IPS-15b (cell line): ENCODE measurements at regions not wholly inside any gene's neighbourhood (a gene's known extent, or its start where the extent isn't known, plus 50 kb on each side); places are given as distances from the start of the nearest gene placed in this dataset.

ENCODE experiments used
- H3K27me3 ChIP-seq: one replicate; pipeline ENCODE4 v1.6.1; 2013; ENCODE audit warnings: low read length; ENCODE audit not compliant: control insufficient read depth, insufficient read depth
- H3K36me3 ChIP-seq: one replicate; pipeline ENCODE4 v1.6.1; 2013; ENCODE audit warnings: low read length; ENCODE audit not compliant: control insufficient read depth, insufficient read depth
- H3K4me1 ChIP-seq: one replicate; pipeline ENCODE4 v1.6.1; 2013; ENCODE audit warnings: mild to moderate bottlenecking, low read length; ENCODE audit not compliant: control insufficient read depth, insufficient read depth
- H3K4me3 ChIP-seq: one replicate; pipeline ENCODE4 v1.5.1; 2013; ENCODE audit warnings: low read depth, low read length
- H3K9ac ChIP-seq: one replicate; pipeline ENCODE4 v1.6.1; 2013; ENCODE audit warnings: low read depth, mild to moderate bottlenecking, low read length
- H3K9me3 ChIP-seq: one replicate; pipeline ENCODE4 v1.6.1; 2013; ENCODE audit warnings: mild to moderate bottlenecking, low read length; ENCODE audit not compliant: control insufficient read depth, insufficient read depth

GRCh38 chr14:81633496-81633895, 99.8 kb upstream of the SEL1L start:
- H3K4me1 ChIP-seq, result no peaks in the 10 kb centered on the region
- H3K9ac ChIP-seq, result no peak overlapping the region
- no peaks in the 10 kb centered on the region for H3K36me3 ChIP-seq
- H3K27me3 ChIP-seq, result no peaks in the 10 kb centered on the region
- no peaks in the 10 kb centered on the region for H3K9me3 ChIP-seq
- no peak overlapping the region for H3K4me3 ChIP-seq

- Histone ChIP-seq H3K4me1 (no peaks in the 10 kb centered on the region), H3K27me3 (no peaks in the 10 kb centered on the region), H3K4me3 (no peak overlapping the region), H3K9ac (no peak overlapping the region), H3K36me3 (no peaks in the 10 kb centered on the region), H3K9me3 (no peaks in the 10 kb centered on the region)
Measured at GRCh38 chr14:81637639-81638038, 104.0 kb upstream of the SEL1L start.

GRCh38 chr14:81638656-81639280, 105.1 kb upstream of the SEL1L start:
- Histone ChIP-seq H3K9me3 (no peaks in the 10 kb centered on the region), H3K27me3 (no peaks in the 10 kb centered on the region), H3K4me1 (no peaks in the 10 kb centered on the region), H3K36me3 (no peaks in the 10 kb centered on the region), H3K9ac (no peak overlapping the region), H3K4me3 (no peak overlapping the region)

- H3K9ac ChIP-seq, result no peak overlapping the region
- no peaks in the 10 kb centered on the region for H3K9me3 ChIP-seq
- peaks cover 4% of the 10 kb centered on the region for H3K4me1 ChIP-seq
- no peak overlapping the region for H3K4me3 ChIP-seq
- H3K36me3 ChIP-seq, result no peaks in the 10 kb centered on the region
- H3K27me3 ChIP-seq, result no peaks in the 10 kb centered on the region
Measured at GRCh38 chr14:81653626-81654025, 120.0 kb upstream of the SEL1L start.

GRCh38 chr14:81655423-81656314, 122.0 kb upstream of the SEL1L start:
- Histone ChIP-seq H3K4me3 (no peak overlapping the region), H3K9me3 (no peaks in the 10 kb centered on the region), H3K36me3 (no peaks in the 10 kb centered on the region), H3K27me3 (no peaks in the 10 kb centered on the region), H3K4me1 (peaks cover 7% of the 10 kb centered on the region), H3K9ac (no peak overlapping the region)

GRCh38 chr14:81656811-81657210, 123.2 kb upstream of the SEL1L start:
- Histone ChIP-seq H3K36me3 (no peaks in the 10 kb centered on the region), H3K9me3 (no peaks in the 10 kb centered on the region), H3K4me3 (no peak overlapping the region), H3K9ac (no peak overlapping the region), H3K4me1 (peaks cover 7% of the 10 kb centered on the region), H3K27me3 (no peaks in the 10 kb centered on the region)

- Histone ChIP-seq H3K9ac (no peak overlapping the region), H3K9me3 (no peaks in the 10 kb centered on the region), H3K4me3 (no peak overlapping the region), H3K36me3 (no peaks in the 10 kb centered on the region), H3K27me3 (no peaks in the 10 kb centered on the region), H3K4me1 (peaks cover 7% of the 10 kb centered on the region)
Measured at GRCh38 chr14:81662066-81662465, 128.4 kb upstream of the SEL1L start.

GRCh38 chr14:81662570-81663197, 129.0 kb upstream of the SEL1L start:
- H3K9ac ChIP-seq, result no peak overlapping the region
- H3K36me3 ChIP-seq, result no peaks in the 10 kb centered on the region

GRCh38 chr14:81668626-81669274, 135.1 kb upstream of the SEL1L start:
- Histone ChIP-seq H3K9me3 (no peaks in the 10 kb centered on the region), H3K9ac (no peak overlapping the region), H3K27me3 (no peaks in the 10 kb centered on the region), H3K4me1 (no peaks in the 10 kb centered on the region), H3K4me3 (no peak overlapping the region), H3K36me3 (no peaks in the 10 kb centered on the region)

More at GRCh38 chr14:81662570-81663197, 129.0 kb upstream of the SEL1L start:
- Histone ChIP-seq H3K4me3 (no peak overlapping the region), H3K27me3 (no peaks in the 10 kb centered on the region), H3K9me3 (no peaks in the 10 kb centered on the region), H3K4me1 (peaks cover 3% of the 10 kb centered on the region)

GRCh38 chr14:81669308-81669707, 135.7 kb upstream of the SEL1L start:
- Histone ChIP-seq H3K9ac (no peak overlapping the region), H3K27me3 (no peaks in the 10 kb centered on the region), H3K4me3 (no peak overlapping the region), H3K9me3 (no peaks in the 10 kb centered on the region), H3K36me3 (no peaks in the 10 kb centered on the region), H3K4me1 (no peaks in the 10 kb centered on the region)

GRCh38 chr14:81673930-81674329, 140.3 kb upstream of the SEL1L start:
- H3K36me3 ChIP-seq, result no peaks in the 10 kb centered on the region
- peaks cover 37% of the 10 kb centered on the region for H3K27me3 ChIP-seq
- H3K4me1 ChIP-seq, result no peaks in the 10 kb centered on the region
- H3K4me3 ChIP-seq, result no peak overlapping the region
- no peaks in the 10 kb centered on the region for H3K9me3 ChIP-seq
- H3K9ac ChIP-seq, result no peak overlapping the region
